GM18867 (cell line): ENCODE measurements at regions not wholly inside any gene's neighbourhood (a gene's known extent, or its start where the extent isn't known, plus 50 kb on each side); places are given as distances from the start of the nearest gene placed in this dataset.
A peak's percentile ranks its signal among the peaks of the same experiment; 100 is the strongest.

Source experiments
- ATAC-seq: cut with Tn5 transposase; IDR thresholded peaks from one replicate; pipeline ENCODE4 v1.9.1; 2021; ENCODE audit warnings: mild to moderate bottlenecking, moderate library complexity; ENCODE audit not compliant: unreplicated experiment

DNA sequence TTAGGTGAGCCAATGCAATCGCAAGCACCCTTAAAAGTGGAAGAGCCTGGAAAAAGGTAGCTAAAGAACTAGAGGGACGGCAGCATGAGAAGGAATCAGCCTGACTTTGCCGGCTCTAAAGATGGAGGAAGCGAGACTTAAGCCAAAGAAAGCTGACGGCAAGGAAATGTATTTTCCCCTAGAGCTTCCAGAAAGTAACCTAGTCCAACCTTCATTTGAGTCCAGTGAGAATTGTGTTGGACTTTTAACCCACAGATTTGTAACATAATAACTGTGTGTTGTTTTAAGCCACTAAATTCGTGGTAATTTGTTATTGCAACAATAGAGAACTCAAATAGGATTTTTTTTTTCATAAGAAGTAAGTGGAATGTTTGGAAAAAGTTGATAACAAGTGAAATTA lies 212.7 kb upstream of the C1QTNF7 start:
- ATAC-seq: no peak

DNA sequence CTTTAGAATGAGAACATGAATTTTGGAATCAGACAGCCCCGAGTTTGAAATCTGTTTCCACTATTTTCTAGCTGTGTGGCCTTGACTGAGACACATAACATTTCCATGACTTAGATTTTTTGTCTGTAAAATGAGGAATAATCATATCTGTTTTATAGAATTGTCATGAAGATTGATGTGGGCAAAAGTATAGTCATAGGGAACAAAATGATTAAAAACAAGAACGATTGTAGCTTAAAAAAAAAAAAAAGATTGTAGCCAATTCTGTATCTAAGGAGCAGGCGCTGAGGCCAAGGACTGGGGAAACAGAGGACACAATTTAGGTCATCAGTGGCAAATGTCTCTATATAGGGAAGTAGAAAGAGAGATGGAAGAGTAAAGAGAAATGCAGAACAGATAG lies 201.6 kb upstream of the C1QTNF7 start:
- no peak for ATAC-seq

DNA sequence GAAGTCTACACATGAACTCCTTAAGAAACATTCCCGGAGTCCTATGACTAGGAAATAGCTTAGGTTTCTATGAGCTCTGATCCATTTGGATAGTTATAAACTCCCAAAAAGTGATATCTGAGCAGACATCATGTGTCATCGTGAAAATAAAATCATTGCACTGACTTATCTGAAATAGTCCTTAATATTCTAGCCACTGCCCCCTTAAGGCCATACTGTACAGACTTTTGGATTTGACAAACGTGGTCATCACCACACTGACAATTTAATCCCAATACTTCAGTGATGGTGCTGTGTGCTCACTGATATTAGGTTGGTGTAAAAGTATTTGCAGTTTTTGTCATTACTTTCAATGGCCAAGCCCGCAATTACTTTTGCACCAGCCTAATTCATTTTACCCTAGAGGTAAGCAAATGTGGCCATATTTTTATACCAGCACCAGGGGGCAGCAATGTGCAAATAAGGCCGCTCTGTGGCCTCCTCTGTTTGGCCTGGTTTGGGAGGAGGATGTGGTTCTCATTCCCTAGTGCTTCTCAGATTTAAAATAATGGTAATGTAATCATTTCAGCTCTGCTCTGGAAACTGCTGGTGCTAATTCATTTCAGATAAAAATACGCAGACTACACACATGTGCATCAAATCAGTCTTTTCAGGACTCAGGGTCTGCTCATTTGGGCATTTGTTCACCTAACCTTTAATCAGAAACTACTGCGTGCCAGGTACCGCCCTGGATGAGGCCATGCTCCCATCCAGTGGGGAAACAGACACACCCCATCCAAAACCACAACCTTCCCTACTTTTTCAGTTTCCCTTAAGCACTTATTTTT lies 196.4 kb upstream of the C1QTNF7 start:
- peak; percentile 91 for ATAC-seq

DNA sequence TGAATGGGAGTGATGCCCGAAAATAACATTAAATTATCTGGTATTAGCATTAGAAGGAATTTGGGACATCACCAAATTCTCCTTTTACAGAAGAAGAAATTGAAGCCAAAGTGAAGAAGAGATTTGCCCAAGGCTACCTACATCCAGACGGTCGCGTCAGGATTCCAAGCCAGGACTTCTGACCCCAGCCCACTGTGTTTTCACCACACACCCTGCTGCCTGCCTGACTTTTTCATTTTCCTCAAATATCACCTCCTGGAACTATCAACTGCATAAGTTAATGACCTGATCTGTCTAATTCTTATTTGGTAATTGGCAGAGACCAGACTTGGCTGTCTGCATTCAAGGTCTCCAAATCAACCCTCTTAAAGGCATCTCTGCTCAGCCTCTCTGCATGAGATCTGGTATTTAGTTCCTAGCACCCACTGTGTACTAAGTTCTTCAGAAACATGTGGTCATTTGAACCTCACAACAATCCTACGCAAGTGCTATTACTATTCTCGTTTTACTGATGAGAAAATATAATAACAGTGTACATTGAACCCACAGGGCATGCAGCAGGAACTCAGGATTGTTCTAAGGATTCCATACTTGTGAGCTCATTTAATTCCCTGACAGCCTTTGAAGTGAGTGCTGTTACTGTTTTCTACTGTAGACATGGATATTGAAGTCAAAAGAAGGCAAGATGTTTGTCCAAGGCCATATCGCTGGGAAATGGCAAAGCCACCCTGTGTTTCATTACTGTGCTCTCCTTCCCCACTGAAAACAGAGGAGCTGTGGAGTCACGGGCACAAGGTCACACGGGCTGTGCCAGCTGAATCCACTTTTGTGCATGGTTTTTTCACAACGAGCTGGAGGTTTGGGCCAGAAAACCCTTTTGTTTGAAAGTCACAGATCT lies 195.2 kb upstream of the C1QTNF7 start:
- ATAC-seq: no peak

DNA sequence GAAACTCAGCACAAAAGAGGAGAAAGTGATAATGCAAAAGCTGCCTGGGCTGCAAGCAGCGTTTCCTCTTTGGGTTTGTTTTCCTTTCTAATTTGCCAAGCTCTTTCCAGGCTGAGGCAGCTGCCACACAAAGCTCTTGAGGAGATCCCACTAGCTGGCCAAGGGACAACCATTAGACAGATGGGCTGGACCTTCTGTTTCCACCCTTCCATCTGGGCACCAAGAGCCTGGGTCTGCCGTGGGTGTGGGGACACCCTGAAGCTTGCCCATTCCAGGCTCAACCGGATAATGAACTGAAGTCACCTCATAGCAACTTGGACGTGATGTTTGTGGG lies 194.6 kb upstream of the C1QTNF7 start:
- ATAC-seq: no peak

DNA sequence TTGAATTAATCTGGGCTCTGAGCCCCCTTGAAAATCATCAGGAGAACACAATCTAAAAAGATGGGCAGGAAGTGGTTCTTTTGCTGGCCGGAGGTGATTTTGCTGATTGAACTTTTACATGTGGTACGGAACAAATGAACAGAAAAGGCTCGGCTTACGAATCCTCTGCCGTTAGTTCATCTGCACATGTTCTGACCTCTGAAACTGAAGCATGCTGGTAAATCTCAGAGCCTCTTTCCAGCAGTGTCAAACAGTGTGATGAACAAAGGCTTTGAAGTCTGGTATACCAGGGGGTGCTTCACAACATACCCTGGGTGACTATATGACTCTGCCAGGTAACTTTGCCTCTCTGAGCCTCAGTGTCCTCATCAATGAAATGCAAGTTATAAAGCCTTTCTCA lies 194.2 kb upstream of the C1QTNF7 start:
- ATAC-seq: peak; percentile 34

DNA sequence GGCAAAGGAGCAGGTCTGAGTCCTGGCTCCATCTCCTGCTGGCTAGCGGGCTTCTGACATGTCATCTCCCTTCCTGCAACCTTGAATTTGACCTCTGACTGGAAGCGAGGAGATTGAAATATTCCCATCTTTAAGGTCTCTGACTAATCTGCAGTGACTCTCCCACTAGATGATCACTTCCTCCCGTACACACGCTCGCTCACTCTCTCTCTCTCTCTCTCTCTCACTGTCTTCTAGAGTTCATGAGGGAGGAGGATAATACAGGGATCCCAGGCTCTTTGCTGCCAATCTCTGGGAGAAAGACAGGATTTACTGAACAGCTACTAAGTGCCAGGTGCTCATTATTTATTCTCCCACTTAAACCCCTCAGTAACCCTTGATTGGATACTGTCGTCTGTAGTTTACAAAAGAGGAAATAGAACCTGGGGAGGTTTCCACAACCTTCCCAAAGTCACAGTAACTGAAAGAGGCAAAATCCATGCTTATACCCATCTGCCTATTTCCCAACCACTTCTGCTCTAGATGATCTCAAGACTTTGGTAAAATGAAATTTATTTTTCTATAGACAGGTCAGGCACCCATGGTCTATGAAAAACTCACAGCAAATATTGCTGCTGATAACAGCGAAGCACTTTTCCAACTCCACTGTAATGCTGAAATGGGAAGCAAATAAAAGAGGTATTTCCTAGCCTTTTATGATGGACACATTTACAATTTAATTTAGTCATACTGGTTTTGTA lies 193.5 kb upstream of the C1QTNF7 start:
- ATAC-seq: no peak

DNA sequence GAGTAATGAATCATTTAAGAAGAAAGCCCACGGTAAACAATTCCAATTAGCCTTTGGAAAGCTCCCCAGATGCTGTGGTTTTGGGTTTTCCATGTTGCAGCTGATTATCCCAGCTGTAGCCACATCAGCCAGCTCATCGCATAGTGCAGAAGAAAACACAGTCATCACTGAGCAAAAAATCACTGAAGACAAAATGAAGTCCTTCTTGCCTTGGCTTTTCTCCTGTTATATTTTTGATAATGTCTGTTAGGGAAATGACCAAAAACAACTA lies 193.0 kb upstream of the C1QTNF7 start:
- ATAC-seq: no peak

DNA sequence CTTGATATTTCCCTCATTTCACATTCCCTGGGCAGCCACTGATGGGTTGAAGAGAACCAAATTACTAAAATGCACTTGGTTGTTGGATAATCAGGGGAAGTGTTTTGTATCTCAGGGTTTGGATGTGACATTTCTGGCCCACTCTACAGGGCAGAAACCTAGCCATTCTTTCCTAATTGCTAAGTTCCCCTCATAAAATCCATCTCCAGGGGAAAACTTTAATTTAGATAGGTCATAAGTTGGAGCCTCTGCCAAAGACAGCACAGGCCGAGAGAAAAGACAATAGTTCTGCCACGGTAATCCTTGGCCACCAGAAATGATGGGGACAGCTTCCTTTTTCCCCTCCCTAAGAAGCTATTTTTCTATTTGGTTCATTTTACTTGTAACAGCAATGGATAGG lies 192.7 kb upstream of the C1QTNF7 start:
- no peak for ATAC-seq

DNA sequence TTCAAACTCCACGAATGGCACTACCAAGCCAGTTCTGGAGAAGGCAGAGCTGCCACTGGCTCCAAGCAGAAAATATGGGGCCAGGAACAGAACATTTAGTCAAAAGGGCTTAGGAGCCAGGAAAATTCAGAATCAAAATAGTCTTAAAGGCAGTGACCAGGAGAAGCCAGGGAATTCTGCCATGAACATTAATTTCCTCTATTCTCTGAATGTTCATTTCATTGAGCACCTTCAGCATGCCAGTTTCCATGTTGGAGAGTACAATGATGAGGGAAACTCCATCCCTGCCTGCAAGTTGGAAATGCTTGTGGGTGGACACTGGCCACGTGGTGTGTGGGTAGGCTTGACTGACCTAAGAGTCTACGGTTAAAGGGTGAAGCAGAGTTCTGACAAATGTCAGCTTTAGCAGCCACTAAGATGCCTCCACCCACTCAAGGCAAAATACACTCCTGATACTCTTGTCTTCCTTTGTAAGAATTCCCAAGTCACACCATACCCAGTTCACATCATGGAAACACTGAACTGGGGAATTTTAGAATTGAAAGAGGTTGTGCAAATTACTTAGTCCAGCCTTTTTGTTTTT lies 190.1 kb upstream of the C1QTNF7 start:
- no peak for ATAC-seq

DNA sequence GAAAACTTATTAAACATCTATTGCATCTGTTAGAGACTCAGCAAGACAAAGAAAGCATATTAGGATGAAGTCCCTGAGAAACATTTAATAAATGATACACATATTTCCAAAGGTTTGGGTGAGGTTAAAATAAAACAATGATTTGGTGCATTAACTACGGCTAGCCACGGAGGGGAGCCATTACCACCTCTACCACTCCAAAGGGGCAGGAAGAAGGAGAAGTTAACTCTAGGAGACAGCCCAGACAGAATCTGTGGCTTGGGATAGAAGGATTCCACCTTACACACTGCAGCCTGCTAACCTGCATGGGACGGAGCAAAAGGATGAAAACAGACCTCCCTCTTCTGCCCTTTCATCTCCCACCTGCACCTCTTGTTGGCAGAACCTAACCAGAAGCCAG lies 189.1 kb upstream of the C1QTNF7 start:
- ATAC-seq: peak; percentile 76

DNA sequence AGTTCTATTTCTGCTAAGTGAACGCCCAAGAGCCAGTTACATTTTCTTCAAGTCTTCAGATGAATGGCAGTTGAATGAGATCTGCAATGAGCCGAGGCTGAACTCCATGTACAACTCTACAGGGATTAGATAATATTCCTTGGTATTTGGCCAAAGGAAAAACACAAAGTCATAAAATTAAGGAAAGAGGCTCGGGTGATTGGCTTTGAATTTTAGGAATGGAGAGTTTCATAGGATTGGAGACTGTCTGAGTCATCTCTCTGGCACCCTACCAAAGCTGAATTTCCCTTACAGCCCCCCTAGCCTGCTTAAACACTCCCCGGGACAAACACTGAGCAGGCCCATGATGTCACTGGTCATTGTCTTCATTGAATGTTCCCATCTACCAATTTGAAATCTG lies 188.0 kb upstream of the C1QTNF7 start:
- ATAC-seq: no peak

DNA sequence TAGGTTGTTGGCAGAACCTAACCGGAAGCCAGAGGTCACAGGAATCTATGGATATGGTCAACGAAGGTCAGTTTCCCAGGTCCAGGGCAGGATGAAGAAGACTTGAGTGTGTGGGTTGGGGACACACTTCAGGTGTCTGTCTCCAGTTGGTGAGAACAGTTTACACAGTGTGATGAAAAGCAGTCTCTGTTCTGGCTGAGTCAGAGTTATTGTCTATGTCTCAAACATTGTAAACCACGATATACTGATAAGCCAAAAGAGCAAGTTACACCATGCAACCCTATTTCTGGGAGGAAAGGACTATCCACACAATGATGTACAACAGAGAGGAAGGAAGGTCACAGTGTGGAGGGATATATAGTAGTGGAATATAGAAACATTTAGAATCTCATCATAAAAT lies 187.1 kb upstream of the C1QTNF7 start:
- ATAC-seq: no peak

DNA sequence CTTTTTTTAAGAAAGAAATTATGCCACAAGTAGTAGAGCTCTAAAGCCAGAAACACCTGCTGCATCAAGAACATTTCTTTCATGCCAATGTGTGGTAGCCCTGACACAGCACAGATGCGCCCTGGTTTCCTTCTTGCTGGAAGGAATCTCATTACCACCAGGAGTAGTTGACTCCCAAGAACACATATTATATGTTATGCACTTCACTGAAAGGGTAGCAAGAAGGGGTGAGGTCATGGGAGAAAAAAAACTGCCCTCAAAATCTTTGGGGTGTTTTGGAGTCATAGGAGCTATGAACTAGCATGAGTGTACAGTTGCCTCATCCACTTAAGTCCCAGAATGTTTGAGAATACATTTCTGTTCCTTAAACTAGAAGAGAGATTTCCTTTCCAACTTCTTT lies 185.8 kb upstream of the C1QTNF7 start:
- no peak for ATAC-seq

DNA sequence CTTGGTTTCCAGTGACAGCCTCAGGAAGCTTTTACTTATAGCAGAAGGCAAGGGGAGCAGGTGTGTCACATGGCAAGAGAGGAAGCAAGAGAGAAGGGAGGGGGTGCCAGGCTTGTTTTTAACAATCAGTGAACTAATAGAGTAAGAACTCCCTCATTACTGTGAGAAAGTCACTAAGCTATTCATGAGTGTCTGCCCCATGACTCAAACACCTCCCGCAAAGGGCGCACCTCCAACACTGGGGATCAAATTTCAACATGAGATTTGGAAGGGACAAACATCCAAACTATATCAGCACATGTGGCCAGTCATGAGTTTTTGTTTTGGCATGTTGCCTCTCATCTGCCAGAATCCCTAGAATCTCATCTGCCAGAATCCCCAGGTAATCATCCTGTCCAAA lies 183.5 kb upstream of the C1QTNF7 start:
- ATAC-seq: no peak

DNA sequence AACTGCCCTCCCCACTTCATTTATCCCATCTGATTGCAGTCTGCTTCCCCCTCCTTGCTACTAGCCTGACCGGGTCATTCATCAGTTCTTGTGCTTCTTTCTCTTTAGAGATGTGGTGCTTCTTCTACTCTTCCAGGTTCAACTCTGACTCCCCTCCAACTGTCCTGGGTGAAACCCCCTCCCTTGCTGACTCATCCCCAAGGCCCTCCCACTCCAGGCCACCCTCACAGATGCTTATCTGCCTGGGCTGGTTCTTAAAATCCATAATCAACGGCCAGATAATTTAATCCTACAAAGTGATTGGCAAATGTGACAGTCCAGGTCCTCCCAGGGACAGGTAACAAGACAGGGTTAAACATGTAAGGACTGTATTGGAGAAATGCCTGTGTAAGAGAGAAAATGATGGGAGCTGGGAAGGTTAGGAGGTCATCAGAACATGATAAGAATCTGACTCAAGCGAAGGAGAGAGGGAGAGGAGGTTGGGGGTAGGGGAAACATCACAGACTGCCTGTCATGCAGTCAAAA lies 182.8 kb upstream of the C1QTNF7 start:
- no peak for ATAC-seq

DNA sequence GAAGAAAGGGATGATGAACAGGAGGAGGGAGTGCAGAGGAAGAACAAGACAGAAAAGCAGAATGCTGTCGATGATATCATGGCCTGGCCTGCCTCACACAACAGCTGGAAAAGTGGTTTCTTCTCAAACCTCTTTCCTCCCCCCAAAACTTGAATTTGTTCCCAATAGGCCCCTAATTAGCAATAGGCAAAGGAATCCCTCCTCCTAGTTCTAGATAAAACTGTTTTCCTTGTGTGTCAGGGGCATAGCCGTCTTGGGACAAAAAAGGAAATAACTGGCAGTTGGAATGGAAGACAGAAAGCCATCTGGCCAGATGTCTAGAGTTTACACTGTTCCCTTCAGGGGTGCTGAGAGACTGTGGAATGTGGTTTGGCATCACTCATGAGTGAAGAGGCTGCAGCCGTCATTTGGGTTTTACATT lies 177.8 kb upstream of the C1QTNF7 start:
- ATAC-seq: no peak

DNA sequence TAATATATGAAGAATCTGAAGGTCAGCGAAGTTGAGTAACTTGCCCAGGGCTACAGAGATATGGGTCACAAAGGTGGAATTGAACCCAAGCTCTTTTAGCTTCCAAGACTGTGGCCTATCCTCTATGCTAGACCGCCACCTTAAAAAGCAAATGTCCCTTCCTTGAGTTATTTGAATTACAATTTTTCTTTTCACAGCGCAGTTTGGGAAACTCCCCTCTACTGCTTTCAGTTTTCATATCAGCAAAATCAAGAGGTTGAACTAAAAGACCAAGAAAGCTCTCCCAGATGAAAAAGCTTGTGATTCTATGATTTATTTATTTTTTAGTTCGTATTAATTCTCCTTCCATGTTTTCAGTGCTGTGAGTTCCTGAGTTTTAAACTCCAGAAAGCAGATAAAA lies 174.5 kb upstream of the C1QTNF7 start:
- peak; percentile 94 for ATAC-seq

DNA sequence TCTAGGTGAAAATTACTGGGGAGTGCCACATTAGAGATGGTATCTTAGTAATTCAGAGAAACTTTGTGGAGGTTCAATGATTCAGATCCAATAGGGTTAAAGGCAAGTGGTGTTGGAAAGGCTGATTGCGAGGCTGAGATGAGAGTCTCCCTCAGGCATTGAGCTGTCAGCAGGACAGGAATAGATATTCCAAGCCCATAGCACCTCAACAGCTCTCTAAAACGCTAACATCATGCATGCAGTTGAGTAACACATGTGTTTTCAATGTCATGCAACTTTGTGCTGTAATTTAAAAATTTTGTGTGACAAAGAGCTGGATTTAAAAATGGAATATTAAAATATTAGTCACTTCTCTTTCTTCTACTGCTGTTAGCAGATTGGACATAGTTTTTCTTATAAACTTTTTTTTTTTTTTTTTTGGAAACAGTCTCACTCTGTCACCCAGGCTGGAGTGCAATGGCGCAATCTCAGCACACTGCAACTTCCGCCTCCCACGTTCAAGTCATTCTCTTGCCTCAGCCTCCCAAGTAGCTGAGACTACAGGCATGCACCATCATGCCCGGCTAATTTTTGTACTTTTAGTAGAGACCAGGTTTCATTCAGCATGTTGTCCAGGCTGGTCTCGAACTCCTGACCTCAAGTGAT lies 173.5 kb upstream of the C1QTNF7 start:
- no peak for ATAC-seq

DNA sequence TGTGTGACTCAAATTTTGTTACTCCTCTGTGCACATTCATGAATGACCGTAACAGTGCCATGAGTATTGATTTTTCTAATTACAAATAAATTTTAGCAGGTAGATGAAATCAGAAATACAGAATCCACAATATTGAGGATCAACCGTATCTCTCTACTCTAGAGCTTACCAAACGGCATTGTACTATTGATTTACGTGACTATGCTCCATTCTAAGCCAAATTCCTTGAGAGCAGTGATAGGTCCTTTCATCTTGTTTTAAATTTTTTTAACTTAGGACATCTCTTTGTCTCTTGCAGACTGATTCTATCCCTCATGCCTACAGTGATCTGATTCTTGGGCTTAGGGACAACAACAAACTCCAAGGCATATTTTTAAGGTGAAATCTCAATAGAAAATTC lies 172.3 kb upstream of the C1QTNF7 start:
- no peak for ATAC-seq

DNA sequence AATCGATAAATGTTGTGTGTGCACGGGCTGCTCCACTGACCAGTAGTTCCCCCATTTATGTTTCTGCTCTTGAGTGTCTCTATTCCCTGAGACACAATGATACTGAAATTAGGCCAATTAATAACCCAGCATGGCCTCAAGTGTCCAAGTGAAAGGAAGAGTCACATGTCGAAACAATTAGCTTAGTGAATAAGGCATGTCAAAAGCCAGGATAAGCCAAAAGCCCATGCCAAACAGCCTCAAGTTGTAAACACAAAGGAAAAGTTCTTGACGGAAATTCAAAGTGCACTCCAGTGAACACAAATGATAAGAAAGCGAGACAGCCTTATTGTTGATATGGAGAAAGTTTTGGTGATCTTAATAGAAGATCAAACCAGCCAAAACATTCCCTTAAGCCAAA lies 167.1 kb upstream of the C1QTNF7 start:
- ATAC-seq: no peak
